Kidney tubule cell (primary cell): ENCODE measurements at regions not wholly inside any gene's neighbourhood (a gene's known extent, or its start where the extent isn't known, plus 50 kb on each side); places are given as distances from the start of the nearest gene placed in this dataset.

ENCODE experiments used
- DNase-seq: peaks from one replicate; pipeline ENCODE4 v3.0.0-alpha.2; 2018; ENCODE audit warnings: low spot score

GRCh38 chr6:144843701-144844100 is 558.6 kb downstream of the UTRN start:
- no peak for DNase-seq

- no peak for DNase-seq
These were observed 559.5 kb downstream of the UTRN start for GRCh38 chr6:144844596-144844995.

GRCh38 chr6:144845186-144845585 is 560.1 kb downstream of the UTRN start:
- no peak for DNase-seq

DNA sequence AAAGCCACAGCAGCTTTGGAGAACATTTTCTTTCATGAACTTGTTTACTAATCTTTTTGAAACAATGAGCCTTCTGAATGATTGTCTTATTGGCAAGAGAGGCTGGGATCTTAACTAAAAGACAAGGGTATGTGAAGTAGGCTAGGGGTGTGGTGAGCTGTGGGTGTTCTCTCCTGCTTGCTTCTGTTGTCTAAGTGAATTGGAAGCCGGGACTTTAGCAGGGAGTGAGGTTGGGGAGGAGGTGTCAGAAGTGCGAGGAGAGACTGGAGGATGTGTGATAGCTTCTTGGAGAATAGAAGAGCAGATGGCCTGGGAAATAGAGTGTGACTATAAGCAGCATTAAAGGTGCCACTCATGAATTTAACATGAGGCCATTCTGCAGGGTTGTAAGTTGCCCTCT is 562.8 kb downstream of the UTRN start:
- no peak for DNase-seq

DNA sequence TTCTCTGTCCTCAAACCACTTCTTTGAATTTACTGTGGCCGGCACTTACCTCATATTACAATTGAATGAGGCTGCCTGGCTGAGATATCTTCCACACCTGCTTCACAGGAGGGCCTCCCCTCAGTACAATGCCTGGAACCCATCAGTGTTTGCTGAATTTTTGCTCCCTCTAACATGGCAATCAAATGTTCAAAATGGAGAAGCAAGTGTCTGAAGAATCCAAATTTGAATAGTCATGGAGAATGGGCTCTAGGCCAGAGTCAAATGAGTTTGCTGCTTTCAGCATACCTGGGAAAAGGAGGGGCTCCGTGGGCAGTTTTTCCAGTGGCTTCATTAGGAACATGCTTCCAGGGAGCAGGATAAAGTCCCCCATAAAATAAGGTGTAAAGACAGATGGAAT is 564.8 kb downstream of the UTRN start:
- DNase-seq: no peak

DNA sequence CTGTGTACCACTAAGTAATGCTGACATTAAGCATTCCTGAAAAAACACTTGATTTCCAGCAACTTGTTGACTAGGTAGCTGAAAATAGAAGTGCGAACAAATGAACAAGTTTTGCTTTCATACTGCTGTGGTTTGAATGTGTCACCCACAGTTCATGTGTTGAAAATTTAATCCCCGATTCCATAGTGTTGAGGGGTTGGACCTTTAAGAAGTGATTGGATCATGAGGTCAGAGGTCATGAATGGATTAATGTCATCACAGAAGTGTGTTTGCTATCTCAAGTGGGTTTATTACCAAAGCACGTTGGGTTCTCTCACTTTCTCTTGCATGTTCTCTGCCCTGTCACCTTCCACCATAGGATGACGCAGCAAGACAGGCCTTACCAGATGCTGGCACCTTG is 568.5 kb downstream of the UTRN start:
- no peak for DNase-seq

DNA sequence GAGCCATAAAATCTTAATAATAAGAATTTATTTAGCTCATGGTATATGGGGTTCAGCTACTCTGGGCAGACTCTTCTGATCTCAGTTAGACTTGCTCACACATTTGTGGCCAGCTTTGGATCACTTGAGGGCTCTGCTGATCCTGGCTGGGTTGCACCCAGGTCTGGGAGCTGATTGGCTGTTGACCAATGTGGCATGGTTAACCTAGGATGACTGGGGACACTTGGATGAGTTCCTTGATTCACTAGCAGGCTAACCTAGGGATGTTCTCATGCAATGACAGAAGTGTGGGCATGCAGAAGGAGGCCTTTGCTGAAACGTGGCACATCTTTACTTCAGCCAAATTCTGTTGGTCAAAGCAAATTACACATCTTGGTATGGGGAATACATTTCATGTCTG is 569.5 kb downstream of the UTRN start:
- no peak for DNase-seq

GRCh38 chr6:144855375-144855774 is 570.2 kb downstream of the UTRN start:
- no peak for DNase-seq

- no peak for DNase-seq
These were observed 570.8 kb downstream of the UTRN start for GRCh38 chr6:144855812-144856531.

- DNase-seq: no peak
These were observed 571.5 kb downstream of the UTRN start for GRCh38 chr6:144856622-144857021.

GRCh38 chr6:144857086-144857485 is 572.0 kb downstream of the UTRN start:
- DNase-seq: no peak

- DNase-seq: no peak
These were observed 577.6 kb downstream of the UTRN start for GRCh38 chr6:144862769-144863168.

DNA sequence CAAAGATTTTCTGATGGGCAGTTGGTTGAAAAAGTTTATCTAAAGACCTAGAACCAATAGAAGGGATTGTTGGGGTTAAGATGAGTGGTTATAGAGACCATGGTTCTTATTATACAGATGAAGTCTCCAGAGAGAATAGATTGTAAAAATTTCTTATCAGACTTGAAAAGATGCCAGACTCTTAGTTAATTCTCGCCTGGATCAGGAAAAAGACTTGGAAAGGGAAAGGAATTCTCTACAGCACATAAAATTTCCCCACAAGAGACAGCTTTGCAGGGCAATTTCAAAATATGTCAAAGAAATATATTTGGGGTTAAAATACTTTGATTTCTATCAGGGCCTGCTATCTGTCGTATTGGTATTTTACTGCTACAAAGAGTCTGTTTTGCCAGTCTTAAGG is 582.6 kb downstream of the UTRN start:
- DNase-seq: no peak

DNA sequence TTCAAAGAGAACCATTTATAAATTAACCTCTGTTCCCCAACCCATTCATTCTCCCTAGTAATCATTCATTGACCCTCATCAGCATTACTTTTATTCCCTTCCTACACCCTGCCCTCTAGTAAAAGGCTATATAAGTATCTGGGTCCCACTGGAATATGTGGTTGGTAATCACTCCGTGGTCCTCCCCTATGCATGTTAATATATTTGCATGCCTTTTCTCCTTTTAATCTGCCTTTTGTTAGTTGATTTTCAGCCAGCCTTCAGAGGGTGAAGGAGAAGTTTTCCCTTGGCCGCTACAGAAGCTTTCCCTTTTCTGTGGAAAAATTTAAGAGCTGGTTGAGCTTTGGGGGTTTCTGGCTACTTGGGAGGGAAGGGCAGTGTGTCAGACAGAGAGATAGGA is 585.6 kb downstream of the UTRN start:
- DNase-seq: no peak

GRCh38 chr6:144873623-144874378 is 588.7 kb downstream of the UTRN start:
- DNase-seq: no peak

DNA sequence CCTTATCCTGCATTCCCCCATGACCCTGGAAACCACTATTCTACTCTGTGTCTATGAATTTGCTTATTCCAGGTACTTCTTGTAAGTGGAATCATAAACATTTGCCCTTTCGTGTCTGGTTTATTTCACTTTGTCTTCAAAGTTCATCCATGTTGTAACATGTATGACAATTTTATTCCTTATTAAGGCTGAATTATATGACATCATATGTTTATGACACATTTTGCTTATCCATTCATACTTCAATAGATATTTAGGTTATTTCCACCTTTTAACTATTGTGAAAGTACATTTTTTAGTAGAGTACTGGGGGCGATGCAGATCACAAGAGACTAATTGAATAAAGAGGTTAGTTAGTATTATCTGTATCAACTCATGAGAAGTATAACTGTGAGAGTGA is 591.6 kb downstream of the UTRN start:
- no peak for DNase-seq

GRCh38 chr6:144877118-144877517 is 592.0 kb downstream of the UTRN start:
- no peak for DNase-seq

- no peak for DNase-seq
These were observed 593.4 kb downstream of the UTRN start for GRCh38 chr6:144878577-144878976.

DNA sequence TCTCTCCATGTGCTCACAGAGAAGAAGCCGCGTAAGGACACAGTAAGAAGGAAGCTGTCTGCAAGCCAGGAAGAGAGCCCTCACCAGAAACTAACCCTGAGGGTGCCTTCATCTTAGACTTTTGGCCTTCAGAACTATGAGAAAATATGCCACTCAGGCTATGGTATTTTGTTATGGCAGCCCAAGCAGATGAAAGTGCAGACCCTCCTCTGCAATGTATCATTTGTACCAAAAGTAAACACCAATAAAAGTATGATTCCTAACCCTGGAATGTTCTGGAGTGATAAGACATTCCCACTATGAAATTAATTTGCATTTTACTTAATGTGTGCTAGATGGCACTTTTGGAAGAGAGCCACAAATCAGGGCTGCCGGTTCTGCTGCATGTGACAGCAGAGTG is 594.3 kb downstream of the UTRN start:
- peak; percentile 4 for DNase-seq

- no peak for DNase-seq
These were observed 597.3 kb downstream of the UTRN start for GRCh38 chr6:144882425-144882824.

DNA sequence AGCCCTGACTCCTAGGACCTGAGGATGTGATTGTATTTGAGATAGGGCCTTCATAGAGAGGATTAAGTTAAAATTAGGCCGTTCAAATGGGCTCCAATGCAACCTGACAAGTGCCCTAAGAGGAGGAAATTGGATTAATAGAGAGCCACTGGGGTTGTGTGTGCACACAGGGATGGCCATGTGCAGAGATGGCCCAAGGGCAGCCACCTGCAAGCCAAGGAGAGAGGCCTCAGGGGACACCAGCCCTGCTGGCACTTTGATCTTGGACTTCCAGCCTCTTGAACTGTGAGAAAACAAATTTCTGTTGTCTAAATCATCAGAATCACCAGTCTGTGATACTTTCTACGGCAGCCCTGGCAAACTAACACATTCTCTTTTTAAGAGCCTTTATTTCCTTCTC is 598.8 kb downstream of the UTRN start:
- DNase-seq: no peak

DNA sequence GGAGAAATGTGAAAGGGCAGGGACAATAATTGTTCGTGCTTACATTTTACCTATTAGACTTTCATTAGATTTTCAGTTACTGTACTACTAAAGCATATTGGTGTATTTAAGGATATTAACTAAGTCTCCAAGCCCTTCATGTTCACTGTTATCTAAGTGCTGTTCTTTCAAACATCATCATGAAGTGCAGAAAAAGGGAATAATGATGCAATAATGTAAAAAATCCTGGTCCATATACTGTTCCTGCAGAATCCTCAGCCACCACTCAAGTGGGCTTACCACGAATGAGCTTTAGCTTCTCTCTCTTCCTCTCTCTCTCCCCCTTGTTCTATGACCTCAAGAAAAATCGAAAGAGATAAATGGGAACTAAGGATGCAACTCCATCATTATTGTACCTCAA is 600.7 kb downstream of the UTRN start:
- DNase-seq: no peak

DNA sequence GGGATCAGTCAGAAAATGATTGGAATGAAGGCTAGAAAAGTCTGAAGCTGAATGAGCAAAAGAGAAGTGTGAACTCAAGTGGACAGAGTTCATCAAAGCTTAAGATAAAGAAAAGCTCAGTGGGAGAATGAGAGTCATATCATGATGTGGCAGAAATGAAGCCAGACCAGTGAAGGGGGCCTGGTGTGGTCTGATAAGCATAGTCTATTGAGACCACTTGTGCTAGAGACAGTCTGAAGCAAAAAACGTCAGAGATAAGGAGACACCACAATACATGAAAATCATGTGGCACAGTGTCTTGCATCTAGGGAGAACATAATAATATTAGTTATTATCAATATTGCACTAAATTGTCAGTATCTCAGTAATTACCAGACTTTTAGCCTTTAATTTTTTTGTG is 601.5 kb downstream of the UTRN start:
- no peak for DNase-seq

GRCh38 chr6:144888621-144889020 is 603.5 kb downstream of the UTRN start:
- no peak for DNase-seq
